OCI-LY7 (cell line): ENCODE measurements at regions not wholly inside any gene's neighbourhood (a gene's known extent, or its start where the extent isn't known, plus 50 kb on each side); places are given as distances from the start of the nearest gene placed in this dataset.
"Not testable (repeated sequence)": the region's sequence is repeated elsewhere in the genome, so short reads cannot be mapped to it uniquely, and the experiment has no call there.

Source experiments
- BruUV-seq: library from RNA; stranded (reverse); fragments of 400-500 nt; replicated peaks from 2 replicates; lab custom pipeline; 2021; lab: Mats Ljungman, UMichigan
- CTCF ChIA-PET: fragments of 300-600 bp; sonication (Branson Sonifier 250); formaldehyde crosslinking; loops from one replicate; lab custom pipeline; 2022; ENCODE audit warnings: antibody characterized with exemption; ENCODE audit not compliant: unreplicated experiment; lab: Charles Lee
- POLR2A ChIA-PET: fragments of 300-600 bp; sonication (Branson Sonifier 250); formaldehyde crosslinking; loops from one replicate; lab custom pipeline; 2022; ENCODE audit warnings: antibody characterized with exemption; lab: Charles Lee
- DNase-seq: peaks from one replicate; pipeline ENCODE4 v3.0.0-alpha.2; 2015; ENCODE audit warnings: low spot score
- H2AFZ ChIP-seq: fragments of 200-600 bp; sonication (generic), shearing (Covaris generic); 2 replicates; pipeline ENCODE4 v1.6.1; 2014; ENCODE audit warnings: mild to moderate bottlenecking, antibody characterized with exemption, low read length, moderate library complexity
- H3K27ac ChIP-seq: fragments of 200-600 bp; sonication (generic); 2 replicates; pipeline ENCODE4 v1.5.1; 2014; ENCODE audit warnings: mixed run types, low read depth, mild to moderate bottlenecking, moderate library complexity, low read length, inconsistent platforms; ENCODE audit not compliant: poor library complexity, severe bottlenecking
- H3K36me3 ChIP-seq: fragments of 200-600 bp; sonication (generic); 2 replicates; pipeline ENCODE4 v1.6.1; 2014; ENCODE audit warnings: mild to moderate bottlenecking, antibody characterized with exemption, low read length, moderate library complexity, mixed read lengths; ENCODE audit not compliant: insufficient read depth
- H3K4me1 ChIP-seq: fragments of 200-600 bp; sonication (generic); 2 replicates; pipeline ENCODE4 v1.5.1; 2014; ENCODE audit warnings: mild to moderate bottlenecking, low read length; ENCODE audit not compliant: insufficient read depth, poor library complexity, severe bottlenecking
- H3K4me2 ChIP-seq: fragments of 200-600 bp; sonication (generic); 2 replicates; pipeline ENCODE4 v1.6.1; 2014; ENCODE audit warnings: mild to moderate bottlenecking, low read length
- H3K4me3 ChIP-seq: fragments of 200-600 bp; sonication (generic); 2 replicates; pipeline ENCODE4 v1.5.1; 2014; ENCODE audit warnings: mild to moderate bottlenecking, low read depth, low read length; ENCODE audit not compliant: poor library complexity, severe bottlenecking
- H3K79me2 ChIP-seq: fragments of 200-600 bp; sonication (generic); 2 replicates; pipeline ENCODE4 v1.6.1; 2016; ENCODE audit warnings: low read depth, mild to moderate bottlenecking, low read length, moderate library complexity, mixed read lengths; ENCODE audit not compliant: insufficient read depth
- H3K9me2 ChIP-seq: fragments of 200-600 bp; sonication (generic); 2 replicates; pipeline ENCODE4 v1.6.1; 2016; ENCODE audit warnings: mild to moderate bottlenecking, low read length, mixed read lengths; ENCODE audit not compliant: insufficient read depth
- H3K9me3 ChIP-seq: fragments of 200-600 bp; sonication (generic); 2 replicates; pipeline ENCODE4 v1.6.1; 2014; ENCODE audit warnings: mild to moderate bottlenecking, mixed run types, low read length, mixed read lengths
- H4K20me1 ChIP-seq: fragments of 200-600 bp; sonication (generic); 2 replicates; pipeline ENCODE4 v1.6.1; 2014; ENCODE audit warnings: mild to moderate bottlenecking, antibody characterized with exemption, low read length, moderate library complexity, mixed read lengths; ENCODE audit not compliant: insufficient read depth
- intact Hi-C: fragments of 100-400 bp; cut with micrococcal nuclease; formaldehyde crosslinking; loops from one replicate; pipeline ENCODE4 v1.10.0; 2022; ENCODE audit not compliant: unreplicated experiment

DNA sequence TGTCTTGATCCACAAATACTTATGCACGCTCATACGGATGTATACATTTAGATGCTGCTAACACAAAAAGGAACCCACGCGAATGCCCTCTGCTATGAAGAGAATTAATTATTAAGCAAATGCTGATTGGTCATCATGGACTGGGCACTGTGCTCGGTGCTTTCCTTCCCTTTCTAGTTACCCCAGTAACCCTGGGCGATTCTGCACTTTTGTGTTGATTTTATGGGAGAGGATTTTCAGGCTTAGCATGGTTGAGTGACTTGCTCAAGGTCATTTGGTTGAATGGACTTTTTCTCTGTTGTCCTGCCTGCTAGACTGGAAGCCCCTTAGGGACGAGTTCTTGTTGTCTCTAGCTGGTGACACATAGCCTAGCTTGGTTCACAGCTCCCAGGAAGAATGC is 94.8 kb upstream of the CRYM start:
- POLR2A ChIA-PET, CTCF ChIA-PET, H3K4me3 ChIP-seq, H2AFZ ChIP-seq, H3K27ac ChIP-seq, H3K9me2 ChIP-seq, intact Hi-C loops, H3K36me3 ChIP-seq, H4K20me1 ChIP-seq, H3K79me2 ChIP-seq, BruUV-seq, DNase-seq, H3K4me2 ChIP-seq, H3K9me3 ChIP-seq: not testable (repeated sequence)
- H3K4me1 ChIP-seq, result peaks cover 24% of the 10 kb centered on the region

DNA sequence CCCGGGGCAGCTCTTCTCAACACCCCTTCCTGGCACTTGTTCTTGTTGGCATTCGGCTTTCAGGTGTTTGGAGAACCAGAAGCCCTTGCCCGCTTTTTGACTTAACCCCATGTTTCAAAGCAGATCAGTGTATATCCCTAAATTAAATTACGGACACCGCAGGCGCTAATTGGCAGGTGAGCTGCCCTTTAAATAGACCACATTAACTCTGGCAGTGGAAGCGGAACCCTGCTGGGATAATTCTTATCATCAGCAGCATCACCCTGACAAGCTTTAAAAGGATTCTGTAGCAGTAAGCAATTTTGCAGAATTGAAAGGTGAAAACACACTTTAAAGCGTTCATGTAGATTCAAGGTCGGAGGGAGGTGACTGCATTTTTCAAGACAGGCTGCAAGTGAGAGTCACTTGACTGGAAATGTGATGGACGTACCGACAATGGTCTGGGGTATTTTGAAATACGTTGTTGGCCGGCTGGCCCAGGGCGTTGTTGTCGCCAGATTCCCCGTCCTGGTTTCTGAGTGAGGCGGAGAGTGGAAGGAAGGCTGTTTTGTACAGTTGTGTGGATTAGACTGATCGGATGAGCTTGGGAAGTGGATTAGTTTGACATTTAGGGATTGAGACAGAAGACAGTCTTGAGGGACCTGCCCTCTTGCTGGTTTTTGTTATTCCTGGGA is 94.2 kb upstream of the CRYM start:
- CTCF ChIA-PET, result not testable (repeated sequence)

GRCh38 chr16:21370791-21371190 is 92.7 kb upstream of the CRYM start:
- H3K36me3 ChIP-seq, H3K27ac ChIP-seq, DNase-seq, H3K4me3 ChIP-seq, POLR2A ChIA-PET, H3K4me2 ChIP-seq, H3K9me2 ChIP-seq, H3K9me3 ChIP-seq, BruUV-seq, CTCF ChIA-PET, intact Hi-C loops, H3K79me2 ChIP-seq, H4K20me1 ChIP-seq, H2AFZ ChIP-seq: not testable (repeated sequence)
- H3K4me1 ChIP-seq, result peaks cover 40% of the 10 kb centered on the region

More for the DNA sequence above, 94.2 kb upstream of the CRYM start:
- H2AFZ ChIP-seq, H4K20me1 ChIP-seq, DNase-seq, BruUV-seq, intact Hi-C loops, H3K36me3 ChIP-seq, H3K27ac ChIP-seq, H3K9me3 ChIP-seq, H3K4me3 ChIP-seq, H3K4me2 ChIP-seq, H3K79me2 ChIP-seq, H3K9me2 ChIP-seq, POLR2A ChIA-PET: not testable (repeated sequence)
- peaks cover 29% of the 10 kb centered on the region for H3K4me1 ChIP-seq

DNA sequence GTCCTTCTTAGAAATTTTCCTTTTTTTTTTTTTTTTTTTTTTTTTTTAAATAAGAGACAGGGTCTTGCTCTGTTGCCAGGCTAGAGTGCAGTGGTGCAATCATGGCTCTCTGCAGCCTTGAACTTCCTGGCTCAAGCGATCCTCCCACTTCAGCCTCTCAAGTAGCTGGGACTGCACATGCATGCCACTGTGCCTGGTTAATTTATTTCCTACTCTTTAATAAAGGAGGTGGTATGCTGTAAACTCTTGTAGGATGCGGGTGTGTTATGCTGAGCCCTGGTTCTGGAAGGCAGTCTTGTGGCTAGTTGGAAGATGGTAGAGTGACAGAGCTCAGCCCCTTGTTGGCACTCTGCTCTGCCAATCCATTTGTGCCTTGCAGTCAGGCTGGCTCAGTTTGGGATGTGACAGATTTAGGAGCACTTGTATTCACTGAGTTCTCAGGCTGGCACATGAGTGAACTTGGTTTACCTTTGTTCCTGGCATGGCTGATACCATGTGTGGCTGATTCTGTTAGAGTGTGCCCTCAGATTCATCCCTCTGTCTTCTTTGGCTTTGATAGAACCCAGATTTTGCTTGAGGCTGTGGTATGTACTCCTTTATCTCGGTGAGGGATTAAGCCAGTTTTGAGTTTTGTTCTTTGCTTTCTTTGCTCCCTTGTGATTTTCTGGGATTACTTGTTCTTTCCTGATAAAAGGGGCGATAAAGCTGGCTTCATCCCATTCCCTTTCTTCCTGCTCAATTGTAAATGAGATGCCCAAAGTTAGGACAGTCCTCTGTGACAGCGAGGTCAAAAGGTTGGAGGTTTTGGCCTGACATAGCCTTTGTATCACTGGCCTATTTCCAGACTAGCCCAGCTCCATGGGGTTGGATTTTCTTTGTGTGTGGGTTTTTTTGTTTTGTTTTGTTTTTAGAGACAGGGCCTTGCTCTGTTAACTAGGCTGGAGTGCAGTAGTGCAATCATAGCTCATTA is 91.2 kb upstream of the CRYM start:
- H3K79me2 ChIP-seq, H3K9me2 ChIP-seq, POLR2A ChIA-PET, intact Hi-C loops, BruUV-seq, H2AFZ ChIP-seq, CTCF ChIA-PET, H4K20me1 ChIP-seq, H3K36me3 ChIP-seq, H3K9me3 ChIP-seq, DNase-seq, H3K4me3 ChIP-seq: not testable (repeated sequence)
- H3K4me1 ChIP-seq, result peaks cover 47% of the 10 kb centered on the region
- peak overlapping the region; percentile 85 for H3K27ac ChIP-seq
- H3K4me2 ChIP-seq, result 0 out of 2 replicates have a peak overlapping the region, but pooled peaks have one; percentile 36

GRCh38 chr16:21367733-21368421 is 89.8 kb upstream of the CRYM start:
- H4K20me1 ChIP-seq, H3K9me2 ChIP-seq, H3K9me3 ChIP-seq, POLR2A ChIA-PET, CTCF ChIA-PET, intact Hi-C loops, H3K36me3 ChIP-seq, H3K79me2 ChIP-seq, BruUV-seq: not testable (repeated sequence)
- DNase-seq, result peak; percentile 44
- peaks cover 61% of the 10 kb centered on the region for H3K4me1 ChIP-seq
- peak overlapping the region; percentile 6 for H3K4me3 ChIP-seq
- peak overlapping the region; percentile 36; the same call in 1 of the 2 replicates for H2AFZ ChIP-seq
- H3K27ac ChIP-seq, result peak overlapping the region; percentile 85
- H3K4me2 ChIP-seq, result peak overlapping the region; percentile 49

DNA sequence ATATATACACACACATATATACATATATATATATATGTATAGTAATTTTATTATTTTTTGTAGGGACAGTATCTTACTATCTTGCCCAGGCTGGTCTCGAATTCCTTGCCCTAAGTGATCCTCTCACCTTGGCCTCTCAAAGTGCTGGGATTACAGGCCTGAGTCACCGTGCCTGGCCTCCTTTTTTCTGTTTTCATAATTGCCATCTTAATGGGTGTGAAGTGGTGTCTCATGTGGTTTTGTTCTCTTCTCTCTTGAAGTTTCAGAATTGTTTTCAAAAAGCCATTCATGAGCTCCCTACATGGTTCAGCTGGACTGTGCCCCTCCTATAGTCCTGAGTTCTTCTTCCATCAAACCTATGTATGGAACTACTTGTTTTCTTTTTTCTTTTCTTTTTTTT is 88.9 kb upstream of the CRYM start:
- H4K20me1 ChIP-seq, H3K36me3 ChIP-seq, H3K9me2 ChIP-seq, intact Hi-C loops, H3K4me3 ChIP-seq, BruUV-seq, POLR2A ChIA-PET, CTCF ChIA-PET, H2AFZ ChIP-seq, H3K79me2 ChIP-seq, H3K9me3 ChIP-seq: not testable (repeated sequence)
- peaks cover 70% of the 10 kb centered on the region for H3K4me1 ChIP-seq
- H3K27ac ChIP-seq, result peak overlapping the region; percentile 85
- DNase-seq, result peak; percentile 4
- peak overlapping the region; percentile 49; the same call in 1 of the 2 replicates for H3K4me2 ChIP-seq
